OCI-LY7 (cell line): ENCODE measurements at regions not wholly inside any gene's neighbourhood (a gene's known extent, or its start where the extent isn't known, plus 50 kb on each side); places are given as distances from the start of the nearest gene placed in this dataset.

Experiments
- CTCF ChIP-seq: fragments of 200-600 bp; sonication (generic); conservative IDR thresholded peaks from 2 replicates; pipeline ENCODE4 v1.5.1; 2014; ENCODE audit warnings: mild to moderate bottlenecking, antibody characterized with exemption, low read length, moderate library complexity, mixed read lengths
- EZH2phosphoT487 ChIP-seq: fragments of 200-600 bp; sonication (generic); IDR thresholded peaks from 2 replicates; pipeline ENCODE4 v1.6.1; 2018; ENCODE audit warnings: low read depth, borderline replicate concordance, mild to moderate bottlenecking, mixed run types, antibody characterized with exemption, low read length, moderate library complexity, mixed read lengths

- TF ChIP-seq CTCF (no peak), EZH2phosphoT487 (no peak)
Measured at GRCh38 chr7:142320883-142321282, 63.0 kb upstream of the PRSS58 start.
